ENCODE measurements at regions not wholly inside any gene's neighbourhood (a gene's known extent, or its start where the extent isn't known, plus 50 kb on each side); places are given as distances from the start of the nearest gene placed in this dataset.

GRCh38 chrX:69038188-69038587 is 127.1 kb downstream of the PJA1 start:
- FAIRE-seq: no peak
- no peaks in the 10 kb centered on the region for H4K20me1 ChIP-seq (replicated peaks; ENCODE audit: control insufficient read depth, extremely low read depth, insufficient read depth, low read length)
- no peak overlapping the region for H3K4me3 ChIP-seq (replicated peaks in 1 of 3; ENCODE audit: insufficient read depth in 1 of 3, low read depth in 1 of 3, low read length in 3 of 3)
- H3K4me1 ChIP-seq (ENCODE audit: control insufficient read depth, extremely low read depth, insufficient read depth, low read length): no peaks in the 10 kb centered on the region
- H3K9me1 ChIP-seq (replicated peaks; ENCODE audit: control insufficient read depth, extremely low read depth, insufficient read depth, low read length): no peaks in the 10 kb centered on the region
- no peak overlapping the region for H3K9ac ChIP-seq (replicated peaks; ENCODE audit: extremely low read depth, insufficient read depth, low read length)
- no peak overlapping the region for H3K4me2 ChIP-seq (ENCODE audit: insufficient read depth, low read length)
- no TSS peak for BruUV-seq (replicated peaks)
- no peaks in the 10 kb centered on the region for H3K9me3 ChIP-seq (replicated peaks; ENCODE audit: control insufficient read depth, insufficient read depth, low read length)
- H3K27me3 ChIP-seq (ENCODE audit: control insufficient read depth in 2 of 2, insufficient read depth in 2 of 2, low read length in 2 of 2): peaks cover 0 to 3% of the 10 kb centered on the region in 2 experiments
- no peaks in the 10 kb centered on the region for H3K36me3 ChIP-seq (ENCODE audit: control insufficient read depth in 2 of 2, extremely low read depth in 1 of 2, insufficient read depth in 2 of 2, low read length in 2 of 2)
- intact Hi-C loops (cut with micrococcal nuclease) (no loop called here), dilution Hi-C loops (cut with MboI; ENCODE audit: extremely low pct_ligation_motif_present, low sequenced_read_pairs) (no loop called here)
- TF ChIP-seq POLR2A (IDR thresholded peaks at IDR 0.05; ENCODE audit: low read depth, low read length): no peak
- TF ChIP-seq MYC (IDR thresholded peaks at IDR 0.05; ENCODE audit: low read depth, low read length): no peak
- no peak for TF ChIP-seq FOS (IDR thresholded peaks at IDR 0.05; ENCODE audit: borderline replicate concordance, insufficient read depth, low read length)
- no peak for TF ChIP-seq EZH2 (IDR thresholded peaks at IDR 0.05; ENCODE audit: borderline replicate concordance, low read depth, low read length, severe bottlenecking)
- TF ChIP-seq JUN (IDR thresholded peaks at IDR 0.05; ENCODE audit: borderline replicate concordance, insufficient read depth, insufficient read length, low read depth): no peak
- no peak for TF ChIP-seq MAX (IDR thresholded peaks at IDR 0.05; ENCODE audit: insufficient read depth, insufficient read length)
- TF ChIP-seq POLR2AphosphoS5 (IDR thresholded peaks at IDR 0.05; ENCODE audit: insufficient read depth, low read depth, low read length): no peak
- no peak for TF ChIP-seq CTCF (IDR thresholded peaks at IDR 0.05; ENCODE audit: extremely low read depth in 1 of 2, insufficient read depth in 1 of 2, low read depth in 1 of 2, low read length in 2 of 2)
- TF ChIP-seq GATA2 (IDR thresholded peaks at IDR 0.05; ENCODE audit: insufficient read depth, insufficient read length, low read depth, low read length): no peak
- no peak overlapping the region for H2AFZ ChIP-seq (ENCODE audit: low read depth, low read length)
- CTCF ChIA-PET: no interaction called here
- H3K27ac ChIP-seq (ENCODE audit: insufficient read depth, low read depth, low read length): no peak overlapping the region
- POLR2A ChIA-PET: no interaction called here
- no peak for DNase-seq (ENCODE audit: low read depth, low spot score)
- no peaks in the 10 kb centered on the region for H3K79me2 ChIP-seq (ENCODE audit: control insufficient read depth, insufficient read depth, low read length)

Data from endothelial cell of umbilical vein (primary cell).